Upper lobe of left lung (tissue), 4 donors: ENCODE measurements at regions not wholly inside any gene's neighbourhood (a gene's known extent, or its start where the extent isn't known, plus 50 kb on each side); places are given as distances from the start of the nearest gene placed in this dataset.

ENCODE experiments used
- EP300 ChIP-seq, 4 donors: sonication (generic); formaldehyde crosslinking; IDR thresholded peaks; one replicate each; pipeline ENCODE4 v1.5.1; 2017; ENCODE audit warnings: antibody characterized with exemption in 4 of 4, control low read depth in 2 of 4
- POLR2A ChIP-seq, 4 donors: fragments of 450-650 bp; IDR thresholded peaks; one replicate each; pipeline ENCODE4 v1.5.1; 2016 to 2017; ENCODE audit warnings: antibody characterized with exemption in 4 of 4, mild to moderate bottlenecking in 2 of 4

GRCh38 chrX:69069086-69069445 lies 96.2 kb downstream of the PJA1 start:
- no peak for TF ChIP-seq POLR2A (IDR thresholded peaks at IDR 0.05)
- no peak for TF ChIP-seq EP300 (IDR thresholded peaks at IDR 0.05)
